ENCODE measurements at regions not wholly inside any gene's neighbourhood (a gene's known extent, or its start where the extent isn't known, plus 50 kb on each side); places are given as distances from the start of the nearest gene placed in this dataset.
"Not testable (repeated sequence)": the region's sequence is repeated elsewhere in the genome, so short reads cannot be mapped to it uniquely, and the experiment has no call there.

GRCh38 chr10:7026818-7027217, 384.0 kb downstream of the SFMBT2 start:
- no peak for DNase-seq

GRCh38 chr10:7025296-7025695, 385.5 kb downstream of the SFMBT2 start:
- no peak for DNase-seq

- no peak for DNase-seq
Measured at GRCh38 chr10:7015457-7015856, 395.4 kb downstream of the SFMBT2 start.

GRCh38 chr10:7014721-7015120, 396.1 kb downstream of the SFMBT2 start:
- no peak for DNase-seq

- DNase-seq: no peak
Measured at GRCh38 chr10:7011994-7012393, 398.8 kb downstream of the SFMBT2 start.

- no peak for DNase-seq
Measured at GRCh38 chr10:7008645-7009044, 402.2 kb downstream of the SFMBT2 start.

- no peak for DNase-seq
Measured at GRCh38 chr10:7007600-7008190, 403.1 kb downstream of the SFMBT2 start.

GRCh38 chr10:7006566-7006965, 404.3 kb downstream of the SFMBT2 start:
- no peak for DNase-seq

- DNase-seq: no peak
Measured at GRCh38 chr10:7003831-7004395, 406.9 kb downstream of the SFMBT2 start.

- no peak for DNase-seq
Measured at GRCh38 chr10:7000061-7000460, 410.8 kb downstream of the SFMBT2 start.

- no peak for DNase-seq
Measured at GRCh38 chr10:6999232-6999925, 411.5 kb downstream of the SFMBT2 start.

- DNase-seq: no peak
Measured at GRCh38 chr10:6997509-6997908, 413.3 kb downstream of the SFMBT2 start.

- DNase-seq: no peak
Measured at GRCh38 chr10:6996431-6996830, 414.4 kb downstream of the SFMBT2 start.

- DNase-seq: no peak
Measured at GRCh38 chr10:6995831-6996230, 415.0 kb downstream of the SFMBT2 start.

GRCh38 chr10:6995341-6995740, 415.3 kb upstream of the PRKCQ start:
- no peak for DNase-seq

GRCh38 chr10:6990891-6991290, 410.8 kb upstream of the PRKCQ start:
- no peak for DNase-seq

- no peak for DNase-seq
Measured at GRCh38 chr10:6988654-6989053, 408.6 kb upstream of the PRKCQ start.

- no peak for DNase-seq
Measured at GRCh38 chr10:6987536-6987945, 407.5 kb upstream of the PRKCQ start.

- no peak for DNase-seq
Measured at GRCh38 chr10:6986927-6987326, 406.9 kb upstream of the PRKCQ start.

- no peak for DNase-seq
Measured at GRCh38 chr10:6985644-6986043, 405.6 kb upstream of the PRKCQ start.

- no peak for DNase-seq
Measured at GRCh38 chr10:6984971-6985370, 404.9 kb upstream of the PRKCQ start.

- not testable (repeated sequence) for DNase-seq
Measured at GRCh38 chr10:6984016-6984415, 403.9 kb upstream of the PRKCQ start.

- DNase-seq: no peak
Measured at GRCh38 chr10:6980353-6980752, 400.3 kb upstream of the PRKCQ start.

- DNase-seq: no peak
Measured at GRCh38 chr10:6979371-6979770, 399.3 kb upstream of the PRKCQ start.

GRCh38 chr10:6978187-6978627, 398.1 kb upstream of the PRKCQ start:
- DNase-seq: no peak

All from retina (tissue), 1 donor.